ENCODE measurements at regions not wholly inside any gene's neighbourhood (a gene's known extent, or its start where the extent isn't known, plus 50 kb on each side); places are given as distances from the start of the nearest gene placed in this dataset.

DNA sequence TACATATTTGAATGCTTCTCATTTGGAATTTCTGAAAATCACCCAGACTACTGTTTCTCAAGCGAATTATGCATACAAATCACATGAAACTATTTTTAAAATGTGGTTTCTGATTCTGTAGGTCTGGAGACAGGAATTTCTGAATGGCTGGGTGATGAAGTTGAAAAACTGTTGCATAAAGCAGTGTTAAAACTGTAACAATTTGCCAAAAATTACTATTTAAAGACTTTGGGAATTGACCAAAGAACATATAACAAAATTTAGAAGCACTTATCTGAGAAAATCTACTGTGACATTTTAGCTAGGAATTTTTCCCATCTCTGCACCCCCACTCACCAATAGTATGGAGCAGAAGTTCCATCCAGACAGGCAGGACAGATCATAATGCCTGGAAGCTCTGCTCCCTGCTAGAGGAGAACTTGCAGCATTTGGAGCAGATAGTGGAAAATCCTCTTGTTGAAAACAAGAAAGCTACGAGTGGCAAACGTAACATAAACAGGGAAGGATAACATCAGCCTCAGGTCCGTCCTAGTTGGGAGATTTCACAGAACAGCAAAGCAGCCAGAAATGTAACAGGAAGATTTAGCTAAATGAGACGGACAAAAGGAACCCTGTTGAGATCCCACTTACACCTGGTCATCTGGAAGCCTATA, 132.3 kb upstream of the MCTP2 start:
- peak; percentile 89 for DNase-seq

DNA sequence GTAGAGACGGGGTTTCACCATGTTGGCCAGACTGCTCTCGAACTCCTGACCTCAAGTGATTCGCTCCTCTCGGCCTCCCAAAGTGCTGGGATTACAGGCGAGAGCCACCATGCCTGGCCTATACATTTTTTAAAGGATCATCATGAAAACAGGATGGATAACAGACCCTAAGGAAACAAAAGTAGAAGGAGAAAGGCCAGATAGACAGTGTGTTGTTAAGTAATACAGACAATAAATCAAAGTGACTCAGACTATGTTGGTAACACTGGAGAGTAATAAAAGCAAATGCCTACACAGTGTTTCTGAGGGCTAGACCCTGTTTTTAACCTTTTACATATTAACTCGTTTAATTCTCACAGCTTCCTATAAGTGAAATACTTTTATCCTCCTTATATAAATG, 133.8 kb upstream of the MCTP2 start:
- peak; percentile 89 for DNase-seq

DNA sequence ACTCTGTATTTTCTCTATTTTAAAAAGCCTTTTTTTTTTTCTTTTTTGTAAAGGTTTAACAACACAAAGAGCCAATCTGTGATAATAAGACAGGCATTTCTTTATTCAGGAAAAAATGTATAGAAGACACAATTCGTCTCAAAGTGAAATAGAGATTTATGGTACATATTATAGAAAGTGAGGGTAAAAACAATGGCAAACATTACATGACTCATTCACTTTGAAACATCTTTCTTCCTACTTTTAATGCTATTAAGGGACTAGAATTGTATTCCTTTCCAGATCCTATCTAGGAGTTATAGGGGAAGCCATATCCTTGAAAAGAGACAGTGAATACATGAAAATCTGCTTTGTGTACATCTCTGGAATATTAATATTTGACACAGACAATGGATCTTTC, 137.1 kb upstream of the MCTP2 start:
- DNase-seq, result no peak

DNA sequence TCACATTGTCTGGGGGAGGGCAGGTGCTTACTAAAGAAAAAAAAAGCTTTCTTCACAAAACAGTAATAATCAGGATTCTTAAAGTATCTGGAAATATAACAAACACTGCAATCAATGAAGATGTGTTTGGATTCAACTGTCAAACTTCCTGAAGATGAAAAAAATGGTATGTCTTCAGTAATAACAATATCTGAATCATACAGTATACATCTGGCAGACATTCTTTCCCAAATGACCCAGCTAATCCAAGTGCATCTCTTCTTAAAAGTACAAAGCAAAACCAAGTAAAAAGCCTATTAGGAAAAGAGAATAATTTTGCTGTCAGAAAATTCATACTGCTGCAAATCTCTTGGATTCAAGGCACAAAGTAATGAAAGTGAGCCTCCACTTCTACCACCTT, 145.0 kb upstream of the MCTP2 start:
- peak; percentile 79 for DNase-seq

DNA sequence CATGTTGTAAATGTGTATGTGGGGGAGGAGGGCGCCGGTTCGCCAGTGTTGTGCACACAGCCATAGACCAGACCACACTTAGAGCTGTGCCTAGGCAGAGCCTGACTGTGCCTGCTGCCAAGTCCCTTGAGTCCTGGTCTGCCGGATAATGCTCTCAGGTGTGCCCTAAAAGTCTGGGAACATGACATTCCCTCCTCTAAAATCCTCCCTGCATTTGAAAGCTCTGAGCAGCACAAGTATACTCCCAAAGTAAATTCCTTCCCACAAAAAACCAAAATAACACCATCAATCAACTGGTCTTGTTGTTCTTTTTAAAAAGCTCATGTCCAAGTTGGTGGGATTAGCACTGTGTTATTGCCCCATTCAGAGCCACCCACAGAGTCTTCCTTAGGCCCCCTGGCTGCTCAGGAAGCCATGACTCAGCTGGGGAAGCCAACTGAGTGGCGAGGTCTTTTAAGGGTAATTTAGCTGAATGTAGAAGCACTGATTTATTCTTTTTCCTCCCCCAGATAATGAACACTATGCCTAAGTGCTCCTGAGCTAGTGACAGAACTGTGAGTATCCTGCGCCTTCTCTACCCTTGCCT, 147.8 kb upstream of the MCTP2 start:
- DNase-seq, result peak; percentile 99

DNA sequence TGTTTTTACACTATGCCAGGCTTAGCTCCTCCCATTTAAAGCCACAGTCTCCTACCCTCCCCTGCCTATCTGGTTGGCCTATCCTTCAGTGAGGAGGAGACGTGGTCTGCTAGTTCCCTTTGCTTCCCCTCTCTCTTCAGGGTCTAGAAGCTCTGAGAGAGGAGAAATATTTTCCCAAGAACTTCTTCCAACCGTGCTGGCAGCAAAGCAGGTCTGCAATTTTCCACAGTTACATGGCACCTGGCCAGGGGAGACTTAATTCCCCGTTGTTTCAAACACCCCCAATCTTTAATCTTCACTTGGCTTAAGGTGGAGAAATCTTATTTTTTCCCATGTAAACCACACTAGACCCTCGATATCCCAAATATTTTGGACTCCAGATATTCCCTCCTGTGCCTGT, 149.5 kb upstream of the MCTP2 start:
- DNase-seq, result no peak

DNA sequence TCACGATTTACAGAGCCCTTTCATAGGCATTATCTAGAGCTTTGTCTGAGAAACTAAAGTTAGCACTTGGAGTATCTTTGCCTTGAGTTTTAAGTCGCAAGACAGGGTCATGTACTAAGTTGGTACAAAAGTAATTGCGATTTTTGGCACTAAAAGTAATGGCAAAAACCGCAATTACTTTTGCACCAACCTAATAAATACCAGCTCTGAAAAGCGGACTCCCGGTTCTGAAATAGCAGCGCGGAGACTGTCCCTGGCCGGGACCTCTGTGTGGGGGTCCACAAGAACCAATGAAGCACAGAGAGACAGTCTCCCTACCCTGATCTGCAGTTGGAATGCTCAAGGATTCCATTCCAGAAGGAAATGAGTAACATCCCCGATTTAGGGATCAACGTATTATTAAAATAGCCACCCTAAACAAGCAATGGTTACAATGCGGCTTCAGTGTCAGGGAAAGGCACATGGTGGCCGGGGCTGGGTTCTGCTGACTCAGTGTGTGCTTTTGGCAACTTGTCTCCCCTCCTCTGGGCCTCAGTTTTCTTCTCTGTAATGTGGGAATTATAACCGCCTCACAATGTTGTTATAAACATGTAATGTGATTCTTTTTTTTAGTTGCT, 150.3 kb upstream of the MCTP2 start:
- DNase-seq, result no peak

DNA sequence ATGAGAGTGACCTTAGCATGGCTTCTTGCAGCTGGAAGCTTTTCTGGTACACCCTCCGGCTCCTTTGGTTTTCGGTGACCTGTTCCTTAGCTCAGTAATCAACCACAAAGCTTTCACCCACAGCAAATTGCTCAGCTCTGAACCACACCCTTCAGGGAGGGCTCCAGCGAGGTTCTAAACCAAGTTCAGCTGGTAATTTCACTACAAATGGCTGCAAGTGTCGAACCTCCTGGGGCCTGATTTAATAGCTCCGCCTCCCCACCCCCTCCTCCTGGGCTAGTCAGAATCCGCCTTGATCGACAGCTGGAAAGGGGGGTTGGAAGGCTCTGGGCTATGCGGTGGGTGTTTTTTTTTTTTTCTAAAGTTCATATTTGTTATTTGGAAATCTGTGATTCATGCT, 150.9 kb upstream of the MCTP2 start:
- DNase-seq, result peak; percentile 92

DNA sequence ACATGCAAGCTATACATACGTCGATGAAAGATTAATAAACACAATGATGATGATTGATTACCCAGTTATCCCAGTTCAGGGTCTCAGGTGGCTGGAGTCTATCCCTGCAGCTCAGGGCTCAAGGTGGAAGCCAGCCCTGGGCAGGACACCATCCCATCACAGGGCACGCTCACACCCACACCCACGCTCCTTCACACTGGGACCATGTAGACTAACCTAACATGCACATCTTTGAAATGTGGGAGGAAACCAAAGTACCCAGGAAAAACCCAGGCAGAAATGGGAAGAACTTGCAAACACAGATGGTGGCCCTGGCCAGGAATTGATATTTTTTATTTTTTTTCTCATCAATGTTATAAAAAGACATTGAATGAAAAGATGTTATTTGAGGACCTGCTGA, 151.4 kb upstream of the MCTP2 start:
- no peak for DNase-seq

DNA sequence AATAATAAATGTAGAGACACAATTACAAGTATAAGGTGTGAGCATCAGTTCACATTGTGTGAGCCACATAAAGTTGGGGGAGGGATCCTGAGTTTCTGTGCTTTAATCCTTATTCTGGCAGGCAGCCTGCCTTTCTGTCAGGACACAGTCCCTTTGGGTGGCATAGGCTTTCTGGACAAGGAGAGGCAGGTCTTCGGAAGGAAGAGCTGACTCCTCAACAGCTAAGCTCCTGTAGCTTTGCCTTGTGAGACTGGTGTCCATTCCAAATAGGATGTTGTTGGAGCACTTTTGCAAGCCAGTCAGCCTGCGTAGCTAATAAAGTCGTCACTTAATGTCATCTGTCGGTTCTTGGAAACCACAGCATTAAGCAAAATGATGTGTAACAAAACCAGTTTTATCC, 151.9 kb upstream of the MCTP2 start:
- no peak for DNase-seq

DNA sequence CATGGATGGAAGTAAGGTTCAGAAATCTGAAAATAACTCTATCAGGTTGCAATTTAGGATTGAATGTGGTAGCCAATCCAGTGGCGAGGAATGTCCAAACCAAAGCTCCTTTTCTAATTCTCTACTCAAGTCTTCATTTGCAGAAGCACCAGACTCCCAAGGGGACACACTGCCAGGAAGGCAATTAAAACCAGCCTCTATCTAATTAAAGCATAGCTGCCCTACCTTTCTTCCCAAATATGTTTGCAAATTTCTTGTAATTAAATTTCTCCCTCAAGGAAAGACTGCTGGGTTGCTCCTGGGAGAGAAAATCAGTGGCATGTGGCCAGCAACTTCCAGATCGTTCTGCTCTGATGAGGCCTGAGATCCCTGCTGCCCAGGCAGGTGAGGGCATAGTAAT, 153.4 kb upstream of the MCTP2 start:
- no peak for DNase-seq

DNA sequence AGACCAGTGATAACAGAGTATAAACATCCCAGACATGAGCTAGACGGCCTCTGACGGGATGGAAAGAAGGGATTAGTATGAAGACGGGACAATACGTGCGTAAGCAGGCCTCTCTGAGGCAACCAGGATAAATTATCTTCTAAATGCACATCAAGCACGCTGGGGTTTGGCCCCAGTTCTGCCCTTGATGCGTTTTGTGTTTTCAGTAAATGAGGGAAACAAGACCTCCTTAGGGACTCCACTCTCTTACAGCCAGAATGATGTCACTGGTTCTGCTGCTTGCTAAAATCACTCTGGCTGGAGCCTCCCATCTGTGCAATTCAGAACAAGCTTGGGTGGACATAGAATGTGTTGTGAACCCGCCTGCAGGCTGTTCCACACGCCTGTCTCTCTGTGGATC, 156.0 kb upstream of the MCTP2 start:
- peak; percentile 66 for DNase-seq

DNA sequence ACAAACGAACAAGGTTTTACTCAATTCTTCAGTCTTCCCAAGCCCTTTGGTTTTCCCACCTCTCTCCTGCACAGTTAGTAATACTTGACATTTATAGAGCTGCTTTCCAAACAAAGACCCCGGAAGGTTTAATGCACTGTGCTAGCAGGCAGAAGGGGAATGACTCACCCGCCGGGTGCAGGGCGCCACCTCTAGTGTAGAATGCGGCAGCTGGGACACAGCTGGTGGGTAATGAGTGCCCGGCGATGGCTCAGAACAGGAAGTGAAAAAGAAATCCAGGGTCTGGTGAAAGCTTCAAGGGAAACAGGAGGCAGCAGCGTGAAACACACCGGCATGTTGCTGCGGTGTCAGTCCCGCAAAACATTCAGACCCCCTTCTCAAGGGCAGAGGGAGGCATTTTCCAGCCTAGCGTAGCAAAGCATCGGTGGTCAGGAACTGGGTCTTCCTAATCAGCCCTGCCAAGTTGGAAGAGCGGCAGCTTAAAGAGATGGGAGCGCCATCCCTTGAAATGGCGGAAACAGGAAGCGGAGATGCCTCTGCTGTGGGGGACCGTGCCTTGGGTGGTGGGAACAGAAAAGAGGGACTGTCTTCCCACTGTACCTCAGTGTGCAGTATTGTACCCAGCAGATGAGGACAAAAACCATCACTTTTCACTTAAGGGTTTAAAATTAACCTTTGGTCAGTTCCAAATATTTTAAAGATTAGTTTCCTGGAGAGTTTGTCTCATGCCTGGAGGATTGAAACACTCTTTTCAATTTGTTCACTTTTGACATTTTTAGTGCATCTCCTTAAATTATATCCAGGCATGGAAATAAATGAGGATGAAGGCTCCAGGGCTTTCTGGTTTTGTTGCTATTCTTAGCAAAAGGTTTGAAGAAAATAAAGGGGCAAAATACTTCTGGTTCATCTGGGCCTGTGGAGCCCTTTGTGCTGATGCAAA, 160.7 kb upstream of the MCTP2 start:
- DNase-seq, result peak; percentile 87

DNA sequence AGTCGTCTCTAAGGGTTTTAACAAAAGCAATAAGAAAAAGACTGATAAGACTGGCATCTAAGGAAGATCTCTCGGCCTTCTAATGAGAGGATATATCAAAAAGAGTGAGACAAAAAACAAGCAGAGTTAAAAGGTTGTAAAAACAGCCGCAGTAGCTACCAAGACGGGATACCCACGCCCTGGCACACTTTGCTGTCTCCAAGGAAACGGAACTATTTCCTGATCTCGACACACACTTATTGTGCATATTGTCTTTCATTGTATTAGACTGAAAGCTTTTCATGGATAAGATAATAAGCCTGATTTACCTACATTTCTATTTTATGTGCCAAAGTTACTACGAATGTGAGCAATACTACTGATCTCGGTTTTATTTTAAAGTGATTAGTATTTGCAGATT, 161.5 kb upstream of the MCTP2 start:
- no peak for DNase-seq

DNA sequence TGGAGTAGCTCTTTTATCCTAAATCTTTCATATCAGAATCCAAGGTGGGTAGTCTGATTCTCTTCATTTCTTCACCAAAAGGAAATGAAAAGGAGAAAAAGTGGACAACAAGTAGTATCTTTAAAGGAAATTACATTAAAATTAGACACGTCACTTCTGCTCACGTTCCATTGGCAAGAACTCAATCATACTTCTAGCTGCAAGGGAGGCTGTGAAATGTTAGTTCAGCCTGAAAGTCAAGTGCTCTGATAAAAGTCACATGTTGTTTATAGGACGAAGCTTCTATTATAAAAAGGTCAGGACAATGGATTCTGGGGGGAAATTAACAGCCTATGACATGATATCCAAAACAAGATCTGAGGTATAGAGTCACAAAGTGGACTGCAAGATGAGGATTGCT, 164.6 kb upstream of the MCTP2 start:
- no peak for DNase-seq

DNA sequence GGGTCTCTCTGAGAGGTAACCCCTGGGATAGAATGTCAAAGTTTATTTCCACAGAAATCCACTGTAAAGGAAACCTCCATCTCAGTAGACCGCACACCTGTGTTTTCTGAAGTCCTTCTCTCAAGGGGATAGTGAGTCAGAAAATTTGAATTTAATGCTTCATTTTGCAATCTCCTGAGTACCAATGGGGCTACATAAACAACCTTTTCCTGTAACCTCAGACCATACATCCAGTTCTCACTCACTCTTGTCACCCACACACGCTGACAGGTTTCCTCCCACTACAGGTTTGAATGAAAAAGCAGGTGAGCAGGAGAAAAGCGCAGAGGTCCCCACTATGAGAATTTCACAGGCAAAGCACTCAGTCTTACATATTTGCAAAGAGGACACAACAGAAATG, 165.3 kb upstream of the MCTP2 start:
- DNase-seq, result no peak

DNA sequence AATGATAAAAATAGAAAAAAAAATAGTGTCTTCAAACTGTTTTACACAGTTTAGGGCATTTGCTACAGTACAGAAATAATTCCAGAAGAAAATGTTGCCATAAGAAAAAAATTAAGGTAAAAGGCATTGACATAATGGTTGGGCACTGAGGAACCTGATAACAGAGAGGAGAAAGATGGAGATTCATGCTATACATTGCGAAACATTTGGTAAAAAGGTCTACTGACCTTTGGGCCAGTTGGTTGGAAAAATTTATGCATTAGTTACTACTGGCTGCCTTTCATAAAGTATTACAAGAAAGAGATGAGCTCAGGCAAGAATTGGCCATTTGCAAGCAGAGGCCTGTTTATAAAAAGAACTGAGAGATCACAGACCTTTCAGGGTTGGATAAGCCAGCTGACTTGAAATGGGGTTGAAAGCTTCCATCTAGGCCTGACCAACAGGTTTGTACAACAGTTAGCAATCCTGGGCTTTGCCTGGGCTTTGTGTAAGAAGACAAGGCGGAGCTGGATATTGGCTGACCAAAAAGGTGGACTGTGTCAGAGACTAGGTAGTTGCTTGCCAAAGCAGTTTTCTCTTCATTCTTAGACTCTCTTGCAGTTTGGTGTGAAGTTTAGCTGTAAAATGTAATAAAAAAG, 166.6 kb upstream of the MCTP2 start:
- DNase-seq, result no peak

DNA sequence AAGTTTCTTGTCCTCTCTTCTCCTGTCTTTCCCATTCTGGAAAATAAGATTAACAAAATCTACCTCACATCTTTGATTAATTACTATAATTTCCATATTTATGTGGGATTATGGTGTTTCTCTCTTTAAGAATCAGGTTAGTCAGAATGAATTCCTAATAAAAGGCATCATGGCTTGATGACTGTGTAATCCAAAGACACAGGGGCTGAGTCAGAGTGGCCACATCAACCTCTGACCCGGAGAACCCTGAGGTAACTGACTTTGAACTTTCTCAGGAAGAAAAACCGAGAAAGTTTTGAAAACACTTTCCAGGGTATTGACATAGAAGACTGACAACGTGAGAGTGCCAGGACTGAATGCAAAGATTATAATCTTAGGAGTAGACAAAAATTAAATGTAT, 170.3 kb upstream of the MCTP2 start:
- DNase-seq, result no peak

DNA sequence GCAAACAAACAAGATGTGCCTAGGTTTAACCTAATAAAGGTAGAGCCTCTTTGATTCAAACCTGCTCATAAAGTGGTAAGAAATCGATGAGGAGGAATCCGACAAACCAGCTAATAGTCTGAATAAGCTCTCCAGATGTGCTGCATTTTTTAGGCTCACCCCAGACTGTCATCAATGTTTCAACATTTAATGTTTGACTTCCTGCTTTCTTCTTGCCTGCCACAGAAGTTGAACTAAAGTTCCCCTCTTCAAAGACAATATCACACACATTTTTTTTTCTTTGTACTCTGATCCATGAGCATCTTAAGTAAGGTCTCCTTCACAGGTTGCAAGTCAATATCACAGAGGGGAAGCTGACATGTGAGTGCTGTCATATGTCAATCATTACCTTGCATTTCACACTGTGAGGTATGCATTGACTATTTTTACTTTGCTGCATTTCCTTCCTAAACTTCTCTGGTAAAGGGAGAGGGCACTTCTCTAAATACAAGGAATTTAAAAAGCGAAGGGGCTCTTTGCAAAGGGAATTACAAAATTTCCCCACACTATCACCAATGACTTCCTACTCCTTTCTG, 172.3 kb upstream of the MCTP2 start:
- no peak for DNase-seq

DNA sequence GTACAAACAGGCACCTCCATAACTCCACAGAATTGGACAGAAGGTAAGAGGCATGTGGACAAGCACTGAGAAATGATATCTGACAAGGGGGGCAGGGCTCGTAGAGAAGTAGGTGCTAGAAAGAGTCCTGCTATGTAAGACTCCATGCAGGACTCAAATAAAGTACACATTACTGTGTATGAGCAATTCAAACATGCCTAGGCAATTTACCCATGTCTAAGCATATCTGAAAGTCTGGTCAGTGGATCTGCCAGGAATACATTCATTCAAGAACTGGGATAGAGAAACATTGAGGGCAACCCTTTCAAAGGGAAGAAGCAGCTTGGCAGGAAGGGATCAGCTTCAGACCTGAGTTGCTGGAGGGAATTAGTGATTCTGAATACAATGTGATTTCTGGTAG, 174.1 kb upstream of the MCTP2 start:
- DNase-seq, result no peak

DNA sequence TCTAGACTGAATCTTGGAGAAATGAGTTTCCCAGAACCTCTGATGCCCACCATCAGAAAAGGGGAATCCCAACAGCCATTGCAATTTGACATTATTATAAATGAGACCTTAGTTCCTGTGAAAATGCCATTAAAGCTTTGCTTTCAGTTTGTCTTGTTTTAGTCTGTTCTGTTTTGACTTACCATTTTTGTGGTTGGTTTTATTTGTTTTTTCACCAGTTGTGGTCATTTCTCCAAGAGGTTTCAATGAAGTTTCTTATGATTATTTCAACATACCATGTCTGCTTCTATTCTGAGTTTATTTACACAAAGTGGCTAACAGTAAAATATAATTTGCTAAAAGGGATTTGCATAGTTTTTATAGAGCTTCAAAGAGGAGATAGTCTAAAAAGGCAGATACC, 175.0 kb upstream of the MCTP2 start:
- peak; percentile 85 for DNase-seq

DNA sequence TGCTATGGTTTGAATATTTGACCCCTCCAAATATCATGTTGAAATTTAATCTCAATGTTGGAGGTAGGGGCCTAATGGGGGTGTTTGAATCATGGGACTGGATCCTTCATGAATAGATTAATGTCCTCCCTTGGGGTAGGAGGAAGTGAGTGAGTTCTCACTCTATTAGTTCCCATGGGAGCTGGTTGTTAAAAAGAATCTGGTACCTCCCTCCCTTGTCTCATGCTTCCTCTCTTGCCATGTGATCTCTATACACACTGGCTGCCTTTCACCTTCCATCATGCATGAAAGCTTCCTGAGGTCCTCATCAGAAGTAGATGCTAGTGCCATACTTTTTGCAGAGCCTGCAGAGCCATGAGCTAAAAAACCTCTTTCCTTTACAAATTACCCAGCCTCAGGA, 177.7 kb upstream of the MCTP2 start:
- DNase-seq, result peak; percentile 22

DNA sequence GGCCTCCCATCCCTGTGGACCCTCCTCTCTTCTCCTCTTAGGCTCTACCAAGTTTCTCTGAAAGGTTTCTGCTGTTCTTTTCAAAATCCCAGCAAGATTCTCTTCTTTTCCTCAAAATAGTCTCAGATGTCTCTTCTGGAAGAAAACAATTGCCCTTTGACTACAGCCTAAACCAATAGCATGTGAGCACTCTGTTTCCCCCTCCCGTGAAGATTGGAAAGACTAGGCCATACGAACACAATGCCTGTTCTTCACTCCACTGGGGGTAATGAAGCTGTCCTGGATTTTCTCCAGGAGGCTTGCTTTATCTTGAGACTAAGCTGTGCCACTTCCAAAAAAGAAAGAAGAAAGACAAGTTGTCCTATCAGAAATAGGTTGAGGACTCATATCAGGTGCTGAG, 178.7 kb upstream of the MCTP2 start:
- no peak for DNase-seq
